Effector memory CD4-positive, alpha-beta T cell (primary cell): ENCODE measurements at regions not wholly inside any gene's neighbourhood (a gene's known extent, or its start where the extent isn't known, plus 50 kb on each side); places are given as distances from the start of the nearest gene placed in this dataset.

Experiments
- DNase-seq, 3 donors: peaks; one replicate each; pipeline ENCODE4 v3.0.0-alpha.2; 2020
- H3K27ac ChIP-seq: 2 replicates; pipeline ENCODE4 v1.7.0; 2013; ENCODE audit warnings: mild to moderate bottlenecking, low read length, moderate library complexity; ENCODE audit not compliant: insufficient read depth, poor library complexity, severe bottlenecking
- H3K27me3 ChIP-seq: replicated peaks from 2 replicates; pipeline ENCODE4 v1.7.0; 2013; ENCODE audit warnings: mild to moderate bottlenecking, low read length; ENCODE audit not compliant: insufficient read depth, control insufficient read depth, poor library complexity, severe bottlenecking
- H3K36me3 ChIP-seq: 2 replicates; pipeline ENCODE4 v1.7.0; 2013; ENCODE audit warnings: mild to moderate bottlenecking, low read length, moderate library complexity; ENCODE audit not compliant: control insufficient read depth, insufficient read depth
- H3K4me1 ChIP-seq: 2 replicates; pipeline ENCODE4 v1.7.0; 2013; ENCODE audit warnings: low read length, mild to moderate bottlenecking; ENCODE audit not compliant: control insufficient read depth, insufficient read depth, poor library complexity, severe bottlenecking
- H3K4me3 ChIP-seq: 2 replicates; pipeline ENCODE4 v1.7.0; 2013; ENCODE audit warnings: low read length, low read depth, mild to moderate bottlenecking; ENCODE audit not compliant: insufficient read depth, poor library complexity, severe bottlenecking
- H3K9me3 ChIP-seq: 2 replicates; pipeline ENCODE4 v1.7.0; 2013; ENCODE audit warnings: mild to moderate bottlenecking, low read length, moderate library complexity; ENCODE audit not compliant: control insufficient read depth

- no peak for DNase-seq
- H3K27me3 ChIP-seq = no peaks in the 10 kb centered on the region
- no peaks in the 10 kb centered on the region for H3K36me3 ChIP-seq
- H3K27ac ChIP-seq = no peak overlapping the region
- no peak overlapping the region for H3K4me3 ChIP-seq
- H3K9me3 ChIP-seq = no peaks in the 10 kb centered on the region
- no peaks in the 10 kb centered on the region for H3K4me1 ChIP-seq
Measured at GRCh38 chr6:138654715-138655634, 118.6 kb upstream of the CCDC28A start.

GRCh38 chr6:138655828-138656227 lies 117.7 kb upstream of the CCDC28A start:
- Histone ChIP-seq H3K9me3 (no peaks in the 10 kb centered on the region), H3K4me1 (no peaks in the 10 kb centered on the region), H3K4me3 (no peak overlapping the region), H3K27me3 (no peaks in the 10 kb centered on the region), H3K36me3 (no peaks in the 10 kb centered on the region), H3K27ac (no peak overlapping the region)
- DNase-seq = no peak

GRCh38 chr6:138656364-138657064 lies 117.1 kb upstream of the CCDC28A start:
- no peak overlapping the region for H3K27ac ChIP-seq
- H3K36me3 ChIP-seq = no peaks in the 10 kb centered on the region
- no peaks in the 10 kb centered on the region for H3K27me3 ChIP-seq
- H3K4me3 ChIP-seq = no peak overlapping the region
- no peaks in the 10 kb centered on the region for H3K4me1 ChIP-seq
- H3K9me3 ChIP-seq = no peaks in the 10 kb centered on the region
- no peak for DNase-seq

DNA sequence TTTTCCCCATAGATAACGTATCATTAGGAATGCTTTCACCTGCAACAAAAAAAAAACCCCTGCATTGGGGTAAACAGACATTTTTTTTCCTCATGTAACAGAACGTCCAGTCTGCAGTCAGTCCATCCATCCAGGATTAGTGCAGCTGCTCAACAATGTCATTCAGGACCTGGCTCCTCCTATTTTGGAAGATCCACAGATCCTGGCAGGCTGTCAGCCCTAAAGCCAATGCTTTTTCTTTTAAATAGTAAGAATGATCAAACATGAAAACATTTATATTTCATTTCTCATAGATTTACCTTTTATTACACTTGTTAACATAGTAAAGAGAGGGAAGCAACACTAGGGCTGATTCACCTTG lies 116.5 kb upstream of the CCDC28A start:
- Histone ChIP-seq H3K4me3 (no peak overlapping the region), H3K27me3 (no peaks in the 10 kb centered on the region), H3K36me3 (no peaks in the 10 kb centered on the region), H3K9me3 (no peaks in the 10 kb centered on the region), H3K27ac (no peak overlapping the region), H3K4me1 (no peaks in the 10 kb centered on the region)
- no peak for DNase-seq

DNA sequence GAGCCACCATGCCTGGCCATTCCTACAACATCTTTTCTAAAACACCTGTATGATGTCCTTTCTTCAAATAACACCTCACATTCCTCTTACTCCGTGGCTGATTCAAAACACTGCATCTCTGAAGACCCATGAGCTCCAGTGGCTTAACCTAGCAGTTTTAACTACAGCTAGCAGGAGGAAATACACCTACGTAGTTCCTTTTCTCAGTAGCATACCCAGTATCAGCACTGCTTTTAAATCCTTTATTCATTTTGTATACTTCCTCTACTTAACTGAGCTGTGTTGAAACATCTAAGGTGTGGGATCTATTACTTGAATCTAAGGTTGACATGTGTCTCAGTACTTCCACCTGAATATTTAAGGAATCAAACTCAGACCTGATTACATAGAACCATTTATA lies 113.6 kb upstream of the CCDC28A start:
- Histone ChIP-seq H3K27ac (no peak overlapping the region), H3K27me3 (no peaks in the 10 kb centered on the region), H3K4me1 (no peaks in the 10 kb centered on the region), H3K9me3 (no peaks in the 10 kb centered on the region), H3K36me3 (no peaks in the 10 kb centered on the region), H3K4me3 (no peak overlapping the region)
- no peak for DNase-seq

DNA sequence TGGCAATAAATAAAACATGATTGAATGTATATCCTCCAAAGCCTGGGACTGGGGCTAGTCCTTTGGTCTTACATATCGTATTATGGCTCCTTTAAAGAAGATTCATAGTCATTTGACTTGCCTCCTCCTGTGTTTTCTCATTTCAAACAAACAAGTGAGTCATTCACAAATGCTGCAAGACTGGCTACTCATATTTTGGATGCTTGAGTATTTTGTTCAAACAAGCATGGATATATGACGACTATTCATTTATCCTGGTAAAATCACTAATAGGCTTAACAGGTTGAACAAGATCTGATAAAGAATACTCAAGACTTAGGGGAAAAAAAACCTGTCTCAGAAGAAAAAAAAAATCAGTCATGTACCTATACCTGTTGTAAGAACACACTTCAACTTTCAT lies 111.1 kb upstream of the CCDC28A start:
- Histone ChIP-seq H3K4me3 (no peak overlapping the region), H3K36me3 (no peaks in the 10 kb centered on the region), H3K9me3 (no peaks in the 10 kb centered on the region), H3K4me1 (no peaks in the 10 kb centered on the region), H3K27ac (no peak overlapping the region), H3K27me3 (no peaks in the 10 kb centered on the region)
- no peak for DNase-seq

DNA sequence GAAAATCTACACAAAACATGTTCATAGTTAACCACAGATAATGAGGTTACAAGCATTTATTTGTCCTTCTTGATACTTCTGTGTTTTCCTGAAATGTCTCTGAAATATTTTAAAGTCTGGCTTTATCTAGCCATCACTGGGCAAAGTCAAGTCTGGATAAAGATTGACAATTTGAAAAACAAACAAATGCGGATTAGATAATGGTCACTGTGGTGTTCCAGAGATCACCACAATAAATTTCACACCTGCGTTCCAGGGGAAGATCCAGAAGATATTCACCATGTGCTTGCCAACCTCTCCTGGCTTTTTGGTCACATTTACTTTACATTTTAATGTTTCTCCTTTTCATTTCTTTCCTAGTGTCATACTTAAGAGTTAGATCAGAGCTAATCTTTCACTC lies 109.7 kb upstream of the CCDC28A start:
- Histone ChIP-seq H3K36me3 (no peaks in the 10 kb centered on the region), H3K9me3 (no peaks in the 10 kb centered on the region)

DNA sequence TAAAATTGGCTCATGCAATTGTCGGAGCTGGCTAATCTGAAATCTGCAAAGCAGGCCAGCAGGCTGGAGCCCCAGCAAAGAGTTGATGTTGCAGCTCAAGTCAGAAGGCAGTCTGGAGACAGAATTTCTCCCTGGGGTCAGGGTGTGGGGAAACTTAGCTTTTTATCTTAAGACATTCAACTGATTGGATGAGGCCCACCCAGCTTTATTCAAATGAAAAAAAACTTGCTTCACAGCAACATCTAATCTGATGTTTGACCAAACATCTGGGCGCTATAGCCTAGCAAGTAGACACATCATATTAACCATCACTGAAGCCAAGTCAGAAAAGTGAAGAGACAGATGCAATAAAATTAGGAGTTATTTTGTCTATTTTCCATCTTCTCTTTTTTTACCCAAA lies 108.8 kb upstream of the CCDC28A start:
- no peaks in the 10 kb centered on the region for H3K4me1 ChIP-seq
- H3K9me3 ChIP-seq = no peaks in the 10 kb centered on the region
- no peaks in the 10 kb centered on the region for H3K27me3 ChIP-seq
- H3K36me3 ChIP-seq = no peaks in the 10 kb centered on the region
- no peak overlapping the region for H3K27ac ChIP-seq
- no peak overlapping the region for H3K4me3 ChIP-seq
- DNase-seq = no peak

More for the DNA sequence above, 109.7 kb upstream of the CCDC28A start:
- no peaks in the 10 kb centered on the region for H3K4me1 ChIP-seq
- DNase-seq = no peak
- no peak overlapping the region for H3K27ac ChIP-seq
- no peaks in the 10 kb centered on the region for H3K27me3 ChIP-seq
- no peak overlapping the region for H3K4me3 ChIP-seq

GRCh38 chr6:138666636-138667035 lies 106.9 kb upstream of the CCDC28A start:
- no peak overlapping the region for H3K27ac ChIP-seq
- no peaks in the 10 kb centered on the region for H3K36me3 ChIP-seq
- DNase-seq = no peak
- no peaks in the 10 kb centered on the region for H3K4me1 ChIP-seq
- H3K27me3 ChIP-seq = no peaks in the 10 kb centered on the region
- H3K4me3 ChIP-seq = no peak overlapping the region
- no peaks in the 10 kb centered on the region for H3K9me3 ChIP-seq

DNA sequence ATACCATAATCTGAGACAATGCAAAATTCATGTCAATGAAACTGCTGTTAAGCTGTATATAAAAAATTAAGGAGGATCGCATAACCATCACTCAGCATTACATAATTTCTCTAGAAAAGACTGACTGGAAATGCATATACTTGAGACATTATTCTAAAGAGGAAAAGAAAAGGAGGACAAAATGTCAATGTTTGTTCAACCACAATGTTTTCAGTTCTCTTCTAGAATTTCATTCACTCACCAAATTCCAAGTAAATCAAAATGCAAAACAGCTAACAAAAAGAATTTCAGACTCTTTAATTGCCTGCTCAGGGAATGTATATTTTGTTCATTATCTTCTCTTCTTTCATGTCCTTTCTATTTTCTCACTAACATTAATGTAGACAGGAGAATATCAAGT lies 106.2 kb upstream of the CCDC28A start:
- no peak for DNase-seq
- Histone ChIP-seq H3K4me3 (no peak overlapping the region), H3K9me3 (no peaks in the 10 kb centered on the region), H3K27ac (no peak overlapping the region), H3K36me3 (no peaks in the 10 kb centered on the region), H3K4me1 (no peaks in the 10 kb centered on the region), H3K27me3 (no peaks in the 10 kb centered on the region)
